Gastrocnemius medialis (tissue), 4 donors: ENCODE measurements at regions not wholly inside any gene's neighbourhood (a gene's known extent, or its start where the extent isn't known, plus 50 kb on each side); places are given as distances from the start of the nearest gene placed in this dataset.

Source experiments
- CTCF ChIP-seq, 5 experiments: fragments of 450-650 bp in 3 of 5; fragments of 200-600 bp in 2 of 5; sonication (generic) in 2 of 5; IDR thresholded peaks in 4 of 5; conservative IDR thresholded peaks in 1 of 5; 1 replicate in 4 of 5; 2 replicates in 1 of 5; pipeline ENCODE4 v1.5.1; 2016 to 2019; ENCODE audit warnings: antibody characterized with exemption in 5 of 5, mild to moderate bottlenecking in 3 of 5, moderate library complexity in 3 of 5
- POLR2A ChIP-seq, 2 donors: fragments of 450-650 bp; IDR thresholded peaks; one replicate each; pipeline ENCODE4 v1.6.1; 2017; ENCODE audit warnings: antibody characterized with exemption in 2 of 2, mild to moderate bottlenecking in 2 of 2, moderate library complexity in 2 of 2

- TF ChIP-seq CTCF (IDR thresholded peaks at IDR 0.05 in 4 of 5, conservative IDR thresholded peaks at IDR 0.05 in 1 of 5) = no peak
- no peak for TF ChIP-seq POLR2A (IDR thresholded peaks at IDR 0.05)
Measured at GRCh38 chr3:86269364-86270155, 721.4 kb downstream of the VGLL3 start.
